ENCODE measurements at regions not wholly inside any gene's neighbourhood (a gene's known extent, or its start where the extent isn't known, plus 50 kb on each side); places are given as distances from the start of the nearest gene placed in this dataset.
"Not testable (repeated sequence)": the region's sequence is repeated elsewhere in the genome, so short reads cannot be mapped to it uniquely, and the experiment has no call there.

DNA sequence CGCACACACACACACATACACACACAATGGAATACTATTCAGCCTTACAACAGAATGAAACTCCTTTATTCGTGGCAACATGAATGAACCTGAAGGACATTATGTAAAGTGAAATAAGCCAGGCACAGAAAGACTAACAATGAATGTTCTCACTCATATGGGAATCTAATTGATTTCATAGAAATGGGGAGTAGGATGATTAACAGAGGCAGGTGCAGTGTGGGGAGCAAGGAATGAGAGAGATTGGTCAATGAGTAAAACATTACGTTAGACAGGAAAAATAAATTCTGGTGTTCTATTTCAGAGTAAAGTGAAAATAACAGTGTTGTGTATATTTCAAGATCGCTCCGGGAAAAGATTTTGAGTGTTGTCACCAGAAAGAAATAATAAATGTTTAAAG is 694.5 kb downstream of the NXPH1 start:
- intact Hi-C loops (cut with DNase I), result no loop called here
- TF ChIP-seq, protein P1, sequence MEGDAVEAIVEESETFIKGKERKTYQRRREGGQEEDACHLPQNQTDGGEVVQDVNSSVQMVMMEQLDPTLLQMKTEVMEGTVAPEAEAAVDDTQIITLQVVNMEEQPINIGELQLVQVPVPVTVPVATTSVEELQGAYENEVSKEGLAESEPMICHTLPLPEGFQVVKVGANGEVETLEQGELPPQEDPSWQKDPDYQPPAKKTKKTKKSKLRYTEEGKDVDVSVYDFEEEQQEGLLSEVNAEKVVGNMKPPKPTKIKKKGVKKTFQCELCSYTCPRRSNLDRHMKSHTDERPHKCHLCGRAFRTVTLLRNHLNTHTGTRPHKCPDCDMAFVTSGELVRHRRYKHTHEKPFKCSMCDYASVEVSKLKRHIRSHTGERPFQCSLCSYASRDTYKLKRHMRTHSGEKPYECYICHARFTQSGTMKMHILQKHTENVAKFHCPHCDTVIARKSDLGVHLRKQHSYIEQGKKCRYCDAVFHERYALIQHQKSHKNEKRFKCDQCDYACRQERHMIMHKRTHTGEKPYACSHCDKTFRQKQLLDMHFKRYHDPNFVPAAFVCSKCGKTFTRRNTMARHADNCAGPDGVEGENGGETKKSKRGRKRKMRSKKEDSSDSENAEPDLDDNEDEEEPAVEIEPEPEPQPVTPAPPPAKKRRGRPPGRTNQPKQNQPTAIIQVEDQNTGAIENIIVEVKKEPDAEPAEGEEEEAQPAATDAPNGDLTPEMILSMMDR (IDR thresholded peaks at IDR 0.05), result no peak
- TF ChIP-seq POLR2A (IDR thresholded peaks at IDR 0.05) (no peak), POLR2AphosphoS5 (IDR thresholded peaks at IDR 0.05; ENCODE audit: insufficient read depth in 1 of 2, low read depth in 1 of 2) (no peak)
- DNase-seq (ENCODE audit: extremely low spot score in 2 of 2), result no peak
- Histone ChIP-seq H3K27ac (no peak overlapping the region), H3K4me3 (no peak overlapping the region), H3K4me1 (no peaks in the 10 kb centered on the region), H3K27me3 (no peaks in the 10 kb centered on the region), H3K36me3 (no peaks in the 10 kb centered on the region), H3K9me3 (no peaks in the 10 kb centered on the region)

DNA sequence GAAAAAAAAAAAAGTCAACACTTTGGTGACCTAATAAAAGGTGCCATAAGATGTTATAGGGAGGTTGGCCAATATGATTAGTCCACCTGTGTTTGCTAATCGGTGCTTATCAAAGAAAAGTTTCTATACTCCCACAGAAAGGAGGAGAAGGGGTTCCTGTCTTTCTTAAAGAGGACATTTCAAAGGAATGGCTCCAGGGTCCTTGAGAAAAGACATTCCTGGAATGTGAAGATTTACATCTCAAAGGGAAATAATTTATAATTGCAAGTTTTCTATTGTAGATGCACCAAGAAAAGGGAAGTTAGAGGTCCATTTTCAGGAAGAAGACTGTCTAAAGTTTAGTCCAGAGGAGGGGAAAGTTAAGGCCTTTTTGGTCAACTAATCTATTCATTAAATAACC is 715.3 kb downstream of the NXPH1 start:
- Histone ChIP-seq H3K9me3 (no peaks in the 10 kb centered on the region), H3K4me1 (no peaks in the 10 kb centered on the region), H3K27me3 (no peaks in the 10 kb centered on the region), H3K27ac (no peak overlapping the region), H3K36me3 (no peaks in the 10 kb centered on the region), H3K4me3 (no peak overlapping the region)
- no peak for DNase-seq (ENCODE audit: extremely low spot score in 2 of 2)
- TF ChIP-seq POLR2AphosphoS5 (IDR thresholded peaks at IDR 0.05; ENCODE audit: insufficient read depth in 1 of 2, low read depth in 1 of 2) (no peak), POLR2A (IDR thresholded peaks at IDR 0.05) (no peak)
- TF ChIP-seq, protein P1 (IDR thresholded peaks at IDR 0.05), result no peak
- intact Hi-C loops (cut with DNase I), result no loop called here

DNA sequence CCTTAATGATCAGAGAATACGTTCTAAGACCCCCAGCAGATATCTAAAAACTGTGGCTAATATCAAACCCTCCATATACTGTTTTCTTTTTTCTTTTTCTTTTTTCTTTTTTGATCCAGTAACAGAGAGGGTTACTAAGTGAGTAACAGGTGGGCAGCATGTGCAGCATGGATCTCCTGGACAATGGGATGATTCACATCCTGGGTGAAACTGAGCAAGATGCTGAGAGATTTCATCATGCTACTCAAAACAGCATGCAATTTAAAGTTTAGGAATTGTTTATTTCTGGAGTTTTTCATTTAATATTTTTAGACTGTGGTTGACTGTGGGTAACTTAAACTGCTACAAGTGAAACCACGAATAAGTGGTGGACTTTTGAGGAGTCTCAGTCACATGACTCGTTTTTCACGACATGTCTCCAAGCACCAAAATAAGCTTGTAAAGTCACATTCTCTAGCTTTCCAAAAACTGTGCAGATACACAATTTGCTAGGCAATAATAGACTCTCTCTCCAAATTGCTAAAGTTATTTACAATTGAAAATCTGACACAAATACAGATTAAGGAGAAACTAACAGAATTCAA is 716.2 kb downstream of the NXPH1 start:
- intact Hi-C loops (cut with DNase I), result no loop called here
- no peaks in the 10 kb centered on the region for H3K4me1 ChIP-seq
- no peaks in the 10 kb centered on the region for H3K36me3 ChIP-seq
- H3K4me3 ChIP-seq, result no peak overlapping the region
- H3K27ac ChIP-seq, result no peak overlapping the region
- no peaks in the 10 kb centered on the region for H3K27me3 ChIP-seq
- TF ChIP-seq POLR2AphosphoS5 (IDR thresholded peaks at IDR 0.05; ENCODE audit: insufficient read depth in 1 of 2, low read depth in 1 of 2) (no peak), POLR2A (IDR thresholded peaks at IDR 0.05) (no peak)
- TF ChIP-seq, protein P1 (IDR thresholded peaks at IDR 0.05), result no peak
- no peaks in the 10 kb centered on the region for H3K9me3 ChIP-seq
- DNase-seq (ENCODE audit: extremely low spot score in 2 of 2), result no peak

DNA sequence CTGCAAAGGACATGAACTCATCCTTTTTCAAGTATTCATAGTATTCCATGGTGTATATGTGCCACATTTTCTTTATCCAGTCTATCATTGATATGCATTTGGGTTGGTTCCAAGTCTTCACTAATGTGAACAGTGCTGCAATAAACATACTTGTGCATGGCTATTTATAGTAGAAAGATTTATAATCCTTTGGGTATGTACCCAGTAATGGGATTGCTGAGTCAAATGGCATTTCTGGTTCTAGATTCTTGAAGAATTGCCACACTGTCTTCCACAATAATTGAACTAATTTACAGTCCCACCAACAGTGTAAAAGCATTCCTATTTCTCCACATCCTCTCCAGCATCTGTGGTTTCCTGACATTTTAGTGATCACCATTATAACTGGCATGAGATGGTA is 730.3 kb downstream of the NXPH1 start:
- H3K27me3 ChIP-seq; H3K4me3 ChIP-seq; intact Hi-C loops (cut with DNase I); DNase-seq (ENCODE audit: extremely low spot score in 2 of 2); H3K36me3 ChIP-seq; H3K9me3 ChIP-seq; H3K4me1 ChIP-seq; H3K27ac ChIP-seq: not testable (repeated sequence)

DNA sequence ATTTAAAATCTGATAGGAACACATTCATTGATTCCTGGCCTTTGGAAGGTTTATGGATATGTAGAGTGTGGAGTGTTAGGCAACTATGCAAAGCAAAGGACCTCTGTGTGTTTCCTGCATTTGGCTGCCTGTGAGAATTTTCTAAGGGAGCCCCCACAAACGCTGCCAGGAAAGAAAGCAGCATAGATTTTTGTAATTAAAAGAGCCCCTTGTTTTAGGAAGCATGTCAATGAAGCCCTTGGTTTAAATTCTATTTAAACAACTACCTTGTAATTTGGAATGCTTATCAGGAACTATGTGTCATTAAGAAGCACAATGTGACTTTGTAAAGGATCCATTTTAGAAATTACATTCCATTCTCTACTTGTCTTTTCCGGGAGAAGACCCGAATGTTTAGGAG is 742.5 kb downstream of the NXPH1 start:
- Histone ChIP-seq H3K9me3 (no peaks in the 10 kb centered on the region), H3K27me3 (no peaks in the 10 kb centered on the region), H3K27ac (no peak overlapping the region), H3K4me3 (no peak overlapping the region), H3K4me1 (no peaks in the 10 kb centered on the region), H3K36me3 (no peaks in the 10 kb centered on the region)
- TF ChIP-seq, protein P1 (IDR thresholded peaks at IDR 0.05), result no peak
- TF ChIP-seq POLR2A (IDR thresholded peaks at IDR 0.05) (no peak), POLR2AphosphoS5 (IDR thresholded peaks at IDR 0.05; ENCODE audit: insufficient read depth in 1 of 2, low read depth in 1 of 2) (no peak)
- no peak for DNase-seq (ENCODE audit: extremely low spot score in 2 of 2)
- intact Hi-C loops (cut with DNase I), result no loop called here
